ENCODE measurements at regions not wholly inside any gene's neighbourhood (a gene's known extent, or its start where the extent isn't known, plus 50 kb on each side); places are given as distances from the start of the nearest gene placed in this dataset.

DNA sequence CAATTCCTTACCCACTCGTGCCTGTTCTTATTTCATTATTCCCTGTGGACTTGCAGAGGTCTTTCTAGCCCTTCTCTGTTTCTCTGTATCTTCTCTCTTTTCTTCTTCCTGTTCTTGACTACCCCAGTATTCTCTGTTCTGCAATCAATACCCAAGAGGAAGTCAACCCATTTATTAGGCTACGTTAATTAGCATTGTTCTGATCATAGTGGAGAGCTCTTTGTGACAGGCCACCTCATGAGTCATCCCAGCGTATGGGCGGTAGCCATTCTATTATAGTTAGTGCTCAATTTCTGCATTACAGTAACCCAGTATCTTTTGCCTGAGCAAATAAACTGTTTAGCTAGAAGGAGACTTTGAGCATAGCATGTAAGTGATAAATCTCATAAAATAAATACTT, 259.5 kb upstream of the GRM7 start:
- intact Hi-C loops (cut with DNase I; ENCODE audit: low total_unique reads) = no loop called here
- no peaks in the 10 kb centered on the region for H3K4me1 ChIP-seq
- no peaks in the 10 kb centered on the region for H3K36me3 ChIP-seq
- no peak overlapping the region for H3K4me3 ChIP-seq
- no peak overlapping the region for H3K27ac ChIP-seq
- no peaks in the 10 kb centered on the region for H3K9me3 ChIP-seq
- no peak for DNase-seq (ENCODE audit: low spot score in 2 of 2)
- no peaks in the 10 kb centered on the region for H3K27me3 ChIP-seq
- TF ChIP-seq, protein P1, sequence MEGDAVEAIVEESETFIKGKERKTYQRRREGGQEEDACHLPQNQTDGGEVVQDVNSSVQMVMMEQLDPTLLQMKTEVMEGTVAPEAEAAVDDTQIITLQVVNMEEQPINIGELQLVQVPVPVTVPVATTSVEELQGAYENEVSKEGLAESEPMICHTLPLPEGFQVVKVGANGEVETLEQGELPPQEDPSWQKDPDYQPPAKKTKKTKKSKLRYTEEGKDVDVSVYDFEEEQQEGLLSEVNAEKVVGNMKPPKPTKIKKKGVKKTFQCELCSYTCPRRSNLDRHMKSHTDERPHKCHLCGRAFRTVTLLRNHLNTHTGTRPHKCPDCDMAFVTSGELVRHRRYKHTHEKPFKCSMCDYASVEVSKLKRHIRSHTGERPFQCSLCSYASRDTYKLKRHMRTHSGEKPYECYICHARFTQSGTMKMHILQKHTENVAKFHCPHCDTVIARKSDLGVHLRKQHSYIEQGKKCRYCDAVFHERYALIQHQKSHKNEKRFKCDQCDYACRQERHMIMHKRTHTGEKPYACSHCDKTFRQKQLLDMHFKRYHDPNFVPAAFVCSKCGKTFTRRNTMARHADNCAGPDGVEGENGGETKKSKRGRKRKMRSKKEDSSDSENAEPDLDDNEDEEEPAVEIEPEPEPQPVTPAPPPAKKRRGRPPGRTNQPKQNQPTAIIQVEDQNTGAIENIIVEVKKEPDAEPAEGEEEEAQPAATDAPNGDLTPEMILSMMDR (IDR thresholded peaks at IDR 0.05) = no peak
- no peak for TF ChIP-seq POLR2A (IDR thresholded peaks at IDR 0.05)
- TF ChIP-seq POLR2AphosphoS5 (IDR thresholded peaks at IDR 0.05) = no peak

- Histone ChIP-seq H3K4me1 (no peaks in the 10 kb centered on the region), H3K27ac (no peak overlapping the region), H3K4me3 (no peak overlapping the region), H3K27me3 (no peaks in the 10 kb centered on the region), H3K9me3 (no peaks in the 10 kb centered on the region), H3K36me3 (no peaks in the 10 kb centered on the region)
- TF ChIP-seq, protein P1 (IDR thresholded peaks at IDR 0.05) = no peak
- no peak for TF ChIP-seq POLR2AphosphoS5 (IDR thresholded peaks at IDR 0.05)
- TF ChIP-seq POLR2A (IDR thresholded peaks at IDR 0.05) = no peak
- intact Hi-C loops (cut with DNase I; ENCODE audit: low total_unique reads) = no loop called here
- no peak for DNase-seq (ENCODE audit: low spot score in 2 of 2)
Observed at GRCh38 chr3:6602329-6602728, 258.6 kb upstream of the GRM7 start.

- intact Hi-C loops (cut with DNase I; ENCODE audit: low total_unique reads) = no loop called here
- TF ChIP-seq POLR2AphosphoS5 (IDR thresholded peaks at IDR 0.05) = no peak
- TF ChIP-seq, protein P1 (IDR thresholded peaks at IDR 0.05) = no peak
- TF ChIP-seq POLR2A (IDR thresholded peaks at IDR 0.05) = no peak
Observed at GRCh38 chr3:6605227-6605626, 255.7 kb upstream of the GRM7 start.

DNA sequence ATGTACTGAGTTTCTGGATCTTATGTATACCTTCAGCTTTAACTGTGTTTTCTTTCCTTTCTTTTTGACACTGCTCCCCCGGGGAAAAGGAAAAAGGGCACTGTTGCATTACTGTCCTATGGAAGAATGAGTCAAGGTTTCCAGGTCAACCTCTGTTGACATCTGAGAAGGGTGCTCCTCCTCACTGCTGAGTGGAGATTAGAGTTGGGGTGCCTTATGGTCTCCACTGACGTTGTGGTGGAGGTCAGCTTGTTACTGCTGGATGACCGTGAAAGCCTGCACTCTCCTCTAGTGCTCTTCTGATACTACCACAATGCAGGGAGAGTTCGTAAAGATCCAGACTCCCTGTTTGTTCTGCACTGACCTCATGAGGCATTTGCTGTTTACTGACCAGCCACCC, 252.1 kb upstream of the GRM7 start:
- no peak for DNase-seq (ENCODE audit: low spot score in 2 of 2)
- no peaks in the 10 kb centered on the region for H3K9me3 ChIP-seq
- no peaks in the 10 kb centered on the region for H3K27me3 ChIP-seq
- intact Hi-C loops (cut with DNase I; ENCODE audit: low total_unique reads) = no loop called here
- H3K4me3 ChIP-seq = no peak overlapping the region
- no peak overlapping the region for H3K27ac ChIP-seq
- H3K4me1 ChIP-seq = no peaks in the 10 kb centered on the region
- TF ChIP-seq POLR2AphosphoS5 (IDR thresholded peaks at IDR 0.05) (no peak), POLR2A (IDR thresholded peaks at IDR 0.05) (no peak)
- TF ChIP-seq, protein P1 (IDR thresholded peaks at IDR 0.05) = no peak
- no peaks in the 10 kb centered on the region for H3K36me3 ChIP-seq

More at GRCh38 chr3:6605227-6605626, 255.7 kb upstream of the GRM7 start:
- H3K27me3 ChIP-seq = no peaks in the 10 kb centered on the region
- H3K27ac ChIP-seq = no peak overlapping the region
- H3K4me1 ChIP-seq = no peaks in the 10 kb centered on the region
- H3K4me3 ChIP-seq = no peak overlapping the region
- no peaks in the 10 kb centered on the region for H3K9me3 ChIP-seq
- no peaks in the 10 kb centered on the region for H3K36me3 ChIP-seq
- no peak for DNase-seq (ENCODE audit: low spot score in 2 of 2)

DNA sequence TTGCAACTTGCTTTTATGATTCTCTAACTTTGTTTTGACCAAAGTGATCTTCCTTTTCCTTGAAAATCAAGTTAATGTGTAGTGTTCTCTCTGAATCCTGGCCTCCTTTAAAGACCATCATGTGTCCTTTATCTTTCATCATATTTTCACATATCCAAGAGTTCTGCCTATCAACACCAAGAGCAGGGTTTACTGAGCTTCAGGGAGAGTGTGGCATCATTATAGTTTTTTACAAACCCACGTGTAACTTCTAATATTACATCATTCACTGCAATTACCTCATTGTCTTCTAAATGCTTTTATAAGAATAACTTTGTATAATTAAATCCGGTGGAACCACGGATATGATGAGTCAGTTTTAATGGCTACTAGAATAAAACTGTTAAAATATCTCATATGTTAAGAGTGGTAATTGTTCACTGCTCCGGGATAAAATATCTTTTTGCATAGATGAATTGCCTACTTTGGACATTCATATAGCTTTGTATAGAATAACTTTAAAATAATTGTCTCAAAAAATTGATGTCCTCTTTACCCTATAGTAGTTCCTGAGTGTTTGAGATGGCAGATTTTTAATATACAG, 248.8 kb upstream of the GRM7 start:
- no peaks in the 10 kb centered on the region for H3K36me3 ChIP-seq
- H3K4me1 ChIP-seq = no peaks in the 10 kb centered on the region
- H3K27me3 ChIP-seq = no peaks in the 10 kb centered on the region
- no peak overlapping the region for H3K27ac ChIP-seq
- no peak overlapping the region for H3K4me3 ChIP-seq
- TF ChIP-seq POLR2A (IDR thresholded peaks at IDR 0.05) = no peak
- TF ChIP-seq, protein P1 (IDR thresholded peaks at IDR 0.05) = no peak
- TF ChIP-seq POLR2AphosphoS5 (IDR thresholded peaks at IDR 0.05) = no peak
- no peak for DNase-seq (ENCODE audit: low spot score in 2 of 2)
- intact Hi-C loops (cut with DNase I; ENCODE audit: low total_unique reads) = no loop called here
- H3K9me3 ChIP-seq = no peaks in the 10 kb centered on the region
